ENCODE measurements at regions not wholly inside any gene's neighbourhood (a gene's known extent, or its start where the extent isn't known, plus 50 kb on each side); places are given as distances from the start of the nearest gene placed in this dataset.

DNA sequence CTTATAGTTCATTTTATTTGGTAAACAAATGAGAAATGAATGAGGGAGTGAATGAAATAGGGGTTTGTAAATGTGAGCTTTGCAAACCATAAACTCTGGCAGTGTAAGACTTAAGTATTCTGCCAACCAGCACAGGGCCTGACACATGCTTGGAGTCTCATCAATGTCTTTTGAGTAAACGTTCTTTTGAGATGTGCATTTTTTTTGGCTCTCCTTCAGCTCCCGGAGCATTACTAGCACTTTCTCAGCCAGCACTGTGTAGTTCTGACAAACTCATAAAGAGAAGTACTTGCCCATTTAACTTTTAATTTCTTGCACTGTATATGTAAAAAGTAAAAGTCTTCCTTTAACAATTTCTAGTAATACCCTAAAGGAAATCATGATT is 245.3 kb downstream of the HS3ST1 start:
- DNase-seq (ENCODE audit: low read depth, low spot score), result no peak

GRCh38 chr4:11182586-11183355 is 245.9 kb downstream of the HS3ST1 start:
- no peak for DNase-seq (ENCODE audit: low read depth, low spot score)

- DNase-seq (ENCODE audit: low read depth, low spot score), result no peak
Measured at GRCh38 chr4:11182031-11182430, 246.7 kb downstream of the HS3ST1 start.

DNA sequence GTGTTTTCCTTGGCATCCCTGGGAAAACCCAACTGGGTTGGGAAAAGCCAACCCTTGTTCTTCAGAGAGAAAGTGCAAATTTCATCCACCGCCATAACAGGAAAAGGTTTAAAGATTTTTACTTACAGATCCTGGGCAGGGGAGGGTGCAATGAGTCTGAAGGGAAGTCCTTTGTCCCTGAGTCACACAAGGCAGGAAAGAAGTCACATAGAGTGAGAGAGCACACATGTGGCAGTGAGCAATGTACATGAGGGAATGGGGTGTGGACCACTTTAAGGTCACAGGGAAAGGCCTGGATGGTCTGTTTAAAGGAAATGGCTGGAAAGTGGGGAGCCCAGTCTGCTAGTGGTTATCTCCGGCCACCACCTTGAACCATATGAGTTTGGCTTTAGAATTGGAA is 248.9 kb downstream of the HS3ST1 start:
- no peak for DNase-seq (ENCODE audit: low read depth, low spot score)

- no peak for DNase-seq (ENCODE audit: low read depth, low spot score)
Measured at GRCh38 chr4:11178433-11178832, 250.3 kb downstream of the HS3ST1 start.

GRCh38 chr4:11175374-11175773 is 253.3 kb downstream of the HS3ST1 start:
- DNase-seq (ENCODE audit: low read depth, low spot score), result no peak

DNA sequence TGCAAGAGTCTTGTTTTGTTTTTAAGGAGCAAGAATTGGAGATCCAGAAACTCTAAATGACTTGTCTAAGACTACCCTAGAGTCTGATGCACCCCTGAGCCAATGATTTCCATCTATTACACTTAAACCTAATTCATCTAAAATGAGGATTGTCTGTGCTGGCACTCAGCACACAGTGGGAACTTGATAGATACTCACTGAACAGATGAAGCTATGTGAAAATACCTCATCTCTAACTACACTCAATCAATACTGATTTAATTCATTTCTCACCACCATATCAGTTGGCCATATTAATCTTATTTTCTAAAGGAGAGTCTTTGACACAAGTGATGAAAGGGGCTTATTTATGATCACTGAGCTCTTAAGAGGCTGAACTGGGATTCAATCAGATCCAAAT is 262.1 kb downstream of the HS3ST1 start:
- DNase-seq (ENCODE audit: low read depth, low spot score), result no peak

DNA sequence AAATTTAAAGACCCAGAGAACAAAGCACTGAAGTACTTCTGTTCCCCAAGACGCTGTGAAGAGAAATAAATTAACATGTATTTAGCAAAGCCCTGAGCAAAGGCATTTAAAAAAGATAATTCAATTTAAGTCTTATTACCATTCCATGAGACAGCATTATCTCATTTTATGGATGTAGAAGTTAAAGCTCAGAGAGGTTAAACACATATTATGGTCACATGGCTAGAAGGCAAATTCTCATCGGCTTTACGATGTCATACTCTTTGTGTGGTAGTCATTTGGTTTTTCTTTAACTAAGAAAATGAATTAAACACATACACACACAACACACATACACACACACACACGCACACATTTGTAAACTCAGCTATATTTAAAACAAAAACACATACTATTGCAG is 262.7 kb downstream of the HS3ST1 start:
- no peak for DNase-seq (ENCODE audit: low read depth, low spot score)

DNA sequence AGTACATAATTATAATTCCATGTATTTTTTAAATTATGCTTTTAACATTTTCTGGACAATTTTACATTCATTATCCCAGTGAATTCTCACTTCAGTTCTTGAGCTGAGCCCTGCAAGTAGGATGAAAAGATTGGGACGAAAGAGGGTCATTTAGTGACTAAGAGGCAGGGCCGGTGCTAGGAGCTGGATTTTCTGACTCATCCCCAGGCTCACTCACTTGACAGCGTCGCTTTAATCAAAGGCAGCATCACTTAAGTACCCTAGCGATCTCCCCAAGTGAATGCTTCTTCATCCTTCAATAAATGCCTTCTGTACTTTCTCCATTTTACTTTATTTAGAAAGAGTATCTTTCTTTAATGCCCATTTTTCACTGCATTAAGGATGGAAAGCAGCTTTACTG is 263.6 kb downstream of the HS3ST1 start:
- no peak for DNase-seq (ENCODE audit: low read depth, low spot score)

DNA sequence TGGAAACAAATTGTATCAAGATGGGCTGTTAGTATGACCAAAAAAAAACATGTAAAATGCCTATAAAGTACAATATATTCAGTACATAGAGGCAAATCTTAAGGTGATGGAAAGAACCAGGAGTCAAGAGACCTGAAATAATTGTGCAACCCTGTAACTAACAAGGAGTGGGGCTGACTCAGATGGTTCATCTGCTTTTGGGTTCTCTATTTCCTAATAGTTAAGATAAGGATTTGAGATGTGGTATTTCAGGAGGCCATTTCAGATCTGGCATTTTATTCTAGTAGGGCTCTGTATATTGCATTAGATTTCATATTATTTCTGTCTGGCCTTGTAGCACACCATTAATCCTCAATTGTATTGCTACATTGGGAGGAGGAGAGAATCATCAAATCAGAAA is 268.4 kb downstream of the HS3ST1 start:
- DNase-seq (ENCODE audit: low read depth, low spot score), result no peak

- no peak for DNase-seq (ENCODE audit: low read depth, low spot score)
Measured at GRCh38 chr4:11158971-11159370, 269.7 kb downstream of the HS3ST1 start.

- DNase-seq (ENCODE audit: low read depth, low spot score), result no peak
Measured at GRCh38 chr4:11155208-11155867, 273.4 kb downstream of the HS3ST1 start.

GRCh38 chr4:11153171-11153750 is 275.4 kb downstream of the HS3ST1 start:
- no peak for DNase-seq (ENCODE audit: low read depth, low spot score)

DNA sequence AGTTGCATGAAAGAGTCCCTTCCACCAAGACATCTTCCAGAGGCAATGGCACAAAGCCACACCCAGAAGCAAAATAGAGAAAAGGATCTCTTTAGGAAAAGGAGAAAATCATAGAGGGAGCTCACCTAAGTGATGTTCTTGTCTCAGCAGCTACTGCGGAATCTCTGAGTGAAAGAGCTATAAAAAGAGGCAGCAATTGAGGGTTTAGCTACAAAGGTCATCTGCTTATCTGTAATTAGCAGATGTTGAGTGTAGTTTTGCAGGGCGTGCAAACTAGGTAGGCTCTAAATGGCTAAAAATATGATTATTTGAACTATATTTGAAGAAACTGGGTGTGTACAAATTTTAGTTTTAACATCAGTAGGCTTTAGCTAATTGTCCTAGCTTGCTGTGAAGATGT is 276.0 kb downstream of the HS3ST1 start:
- no peak for DNase-seq (ENCODE audit: low read depth, low spot score)

DNA sequence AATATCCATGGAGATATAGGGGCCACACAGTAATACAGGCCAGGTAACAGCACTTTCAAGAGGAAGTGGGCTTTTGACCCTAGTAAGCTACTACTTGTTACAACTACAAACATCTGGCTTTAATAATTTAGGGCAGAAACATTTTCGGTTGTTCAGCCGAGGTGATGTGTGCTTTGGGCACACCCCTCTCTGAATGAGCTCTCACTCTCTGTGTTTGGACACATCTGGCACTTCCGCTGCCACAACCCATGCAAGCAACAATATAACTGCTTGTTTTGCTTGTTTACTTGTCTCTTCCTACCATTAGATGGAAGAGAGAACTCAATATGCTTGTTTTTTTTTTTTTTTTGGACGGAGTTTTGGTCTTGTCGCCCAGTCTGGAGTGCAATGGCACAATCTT is 277.2 kb downstream of the HS3ST1 start:
- no peak for DNase-seq (ENCODE audit: low read depth, low spot score)

DNA sequence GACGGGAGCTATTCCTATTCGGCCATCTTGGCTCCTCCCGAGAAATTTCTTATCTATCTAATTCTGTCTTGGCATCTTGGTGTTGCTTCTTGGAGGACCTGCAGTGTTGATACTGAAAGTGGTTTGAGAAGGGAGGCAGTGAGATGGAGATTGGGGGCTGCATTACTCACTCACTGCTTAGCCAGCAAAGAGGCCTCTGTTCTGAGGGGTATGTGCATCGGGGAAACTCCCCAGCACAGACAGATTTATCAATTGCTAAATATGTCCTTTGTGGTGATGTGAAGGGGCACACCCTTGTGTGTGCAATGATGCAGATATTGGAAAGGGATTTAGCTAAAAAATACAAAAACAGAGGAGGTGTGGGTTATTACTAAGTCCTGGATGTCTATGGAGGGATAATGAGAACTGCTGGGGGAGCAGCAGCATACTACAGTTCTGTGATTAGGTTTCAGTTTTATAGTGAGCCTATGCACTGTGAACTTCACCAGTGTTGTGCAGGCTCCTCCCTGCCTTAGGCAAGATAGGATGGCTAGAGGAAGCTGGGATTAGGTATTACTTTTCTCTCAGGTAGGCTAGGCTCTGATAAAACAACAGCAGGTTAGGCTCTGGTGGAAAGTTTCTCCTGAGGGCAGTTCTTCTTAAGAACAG is 279.0 kb downstream of the HS3ST1 start:
- no peak for DNase-seq (ENCODE audit: low read depth, low spot score)

DNA sequence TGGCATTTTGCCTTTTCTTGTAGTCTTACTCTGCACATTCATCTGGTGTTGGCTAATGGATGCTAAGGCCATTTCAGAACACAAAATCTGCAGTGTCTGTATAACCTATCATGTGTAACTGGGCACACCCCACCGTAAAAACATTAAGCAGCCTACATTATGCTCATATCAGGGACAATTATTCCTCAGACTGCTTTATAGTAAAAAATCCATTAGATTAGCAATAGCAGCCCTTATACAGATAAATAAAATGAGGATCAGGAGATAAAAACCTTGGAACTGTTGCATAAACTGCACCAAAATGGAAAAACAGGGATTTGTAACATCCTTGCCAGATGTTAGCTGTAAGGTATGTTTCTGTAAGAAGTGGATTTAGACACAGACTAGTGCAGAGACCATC is 288.8 kb downstream of the HS3ST1 start:
- no peak for DNase-seq (ENCODE audit: low read depth, low spot score)

GRCh38 chr4:11138964-11139363 is 289.7 kb downstream of the HS3ST1 start:
- no peak for DNase-seq (ENCODE audit: low read depth, low spot score)

GRCh38 chr4:11134705-11135104 is 294.0 kb downstream of the HS3ST1 start:
- no peak for DNase-seq (ENCODE audit: low read depth, low spot score)

DNA sequence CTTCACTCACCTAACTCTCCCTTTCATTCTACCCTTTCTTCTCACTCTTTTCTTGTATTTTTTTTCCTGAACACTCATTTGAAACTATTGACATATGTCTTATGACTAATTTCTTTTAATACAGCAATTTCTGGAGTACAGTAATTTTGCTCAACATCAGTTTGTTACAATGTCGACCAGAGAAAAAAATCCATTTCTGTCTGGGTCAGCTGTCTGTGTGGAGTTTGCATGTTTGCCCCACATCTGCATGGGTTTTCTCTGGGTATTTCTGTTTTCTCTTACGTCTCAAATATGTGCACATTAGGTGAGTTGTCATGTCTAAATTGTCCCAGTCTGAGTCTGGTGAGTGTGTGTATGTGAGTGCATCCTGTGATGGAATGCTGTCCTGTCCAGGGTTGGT is 294.8 kb downstream of the HS3ST1 start:
- no peak for DNase-seq (ENCODE audit: low read depth, low spot score)

- DNase-seq (ENCODE audit: low read depth, low spot score), result no peak
Measured at GRCh38 chr4:11132478-11132877, 296.2 kb downstream of the HS3ST1 start.

GRCh38 chr4:11131491-11131890 is 297.2 kb downstream of the HS3ST1 start:
- no peak for DNase-seq (ENCODE audit: low read depth, low spot score)

Measured in smooth muscle cell of the brain vasculature (primary cell).